GM19468 (cell line): ENCODE measurements at regions not wholly inside any gene's neighbourhood (a gene's known extent, or its start where the extent isn't known, plus 50 kb on each side); places are given as distances from the start of the nearest gene placed in this dataset.

Source experiments
- ATAC-seq: cut with Tn5 transposase; IDR thresholded peaks from one replicate; pipeline ENCODE4 v1.9.1; 2021; ENCODE audit warnings: mild to moderate bottlenecking, moderate library complexity, moderate number of reproducible peaks; ENCODE audit not compliant: unreplicated experiment; ENCODE audit errors: extremely low read depth

DNA sequence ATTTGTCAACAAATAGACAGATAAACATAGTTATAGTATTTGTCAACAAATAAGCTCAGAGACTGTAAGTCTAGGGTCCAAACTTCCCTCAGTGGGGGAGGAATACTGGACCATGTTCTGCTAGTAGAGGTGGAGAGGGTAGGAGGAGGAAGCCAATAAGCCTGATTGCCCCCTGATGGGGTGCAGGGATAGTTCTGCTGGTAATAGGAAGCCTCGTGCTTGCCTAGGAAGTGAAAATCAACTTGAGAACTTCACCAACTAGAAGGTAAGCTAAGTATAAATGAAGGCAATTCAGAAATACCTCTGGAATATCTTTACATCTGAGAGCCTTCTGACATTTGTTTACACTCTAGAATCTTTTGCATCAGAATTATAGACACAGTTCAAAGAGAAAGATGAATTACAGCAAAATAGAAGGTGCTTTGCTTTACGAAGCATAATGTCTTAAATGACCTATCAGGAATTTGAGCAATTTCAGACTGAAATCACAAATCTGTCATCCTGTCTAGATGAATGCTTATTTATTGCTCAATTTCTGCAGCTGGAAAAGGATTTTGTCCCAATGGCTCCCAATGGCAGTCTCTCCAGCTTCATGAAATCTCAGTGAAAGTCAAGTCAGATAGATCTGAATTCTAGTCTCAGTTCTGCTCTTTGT lies 225.6 kb upstream of the TBC1D5 start:
- ATAC-seq, result no peak

DNA sequence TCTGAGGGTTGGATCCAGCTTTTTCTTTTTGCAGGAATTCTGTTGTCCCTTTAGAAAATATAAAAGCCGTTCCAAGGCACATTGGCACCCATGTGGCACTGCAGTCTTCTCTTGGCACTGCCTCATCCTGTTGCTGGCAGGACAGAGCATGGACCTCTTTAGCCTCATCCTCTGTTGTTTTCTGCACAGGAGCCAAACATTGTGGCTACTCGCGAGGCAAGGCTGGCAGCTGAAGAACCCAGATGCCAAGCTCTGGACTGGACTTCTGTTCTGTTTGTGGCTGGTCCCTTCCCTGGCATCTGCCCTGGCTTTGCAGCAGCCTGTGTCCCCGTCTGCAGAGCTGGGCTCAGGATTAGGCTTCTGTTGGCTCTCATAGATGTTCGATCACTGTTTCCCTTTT lies 224.7 kb upstream of the TBC1D5 start:
- ATAC-seq, result no peak

DNA sequence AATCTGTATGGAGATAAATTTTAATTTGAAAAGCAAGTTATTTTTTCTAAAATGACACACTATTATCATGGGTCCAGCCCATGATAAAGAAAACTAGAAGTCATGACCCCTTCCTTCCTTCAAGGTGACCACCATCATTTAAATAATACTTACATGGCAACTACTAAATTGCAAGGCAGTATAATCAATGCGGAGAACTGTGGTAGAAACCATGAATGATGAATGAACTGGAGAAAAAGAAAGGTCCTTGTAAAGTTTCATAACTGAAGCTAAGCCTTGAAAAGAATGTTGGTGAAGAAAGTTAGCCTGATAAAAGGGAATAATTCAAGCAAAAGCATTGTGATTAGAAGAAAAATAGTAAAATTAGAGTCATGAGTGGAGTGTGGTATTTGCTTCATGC lies 222.9 kb upstream of the TBC1D5 start:
- no peak for ATAC-seq

DNA sequence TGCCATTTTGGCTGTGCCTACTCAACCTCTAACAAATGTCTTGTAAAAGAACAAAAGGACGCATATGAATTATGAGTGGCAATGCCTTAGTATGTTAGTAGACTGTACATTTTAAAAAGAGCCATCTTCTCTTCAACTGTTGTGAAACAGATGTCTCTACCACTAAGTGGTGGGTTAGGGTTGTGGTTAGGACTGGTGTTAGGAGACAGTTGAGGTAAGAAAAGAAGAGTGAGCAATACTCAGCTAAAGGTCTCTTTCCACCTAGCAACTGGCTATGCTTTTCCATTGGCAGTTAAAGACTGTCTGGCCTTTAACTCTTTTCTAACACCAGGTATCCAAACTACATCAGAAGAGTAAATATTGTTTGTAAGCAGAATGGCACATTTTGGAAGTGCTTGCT lies 221.7 kb upstream of the TBC1D5 start:
- no peak for ATAC-seq

DNA sequence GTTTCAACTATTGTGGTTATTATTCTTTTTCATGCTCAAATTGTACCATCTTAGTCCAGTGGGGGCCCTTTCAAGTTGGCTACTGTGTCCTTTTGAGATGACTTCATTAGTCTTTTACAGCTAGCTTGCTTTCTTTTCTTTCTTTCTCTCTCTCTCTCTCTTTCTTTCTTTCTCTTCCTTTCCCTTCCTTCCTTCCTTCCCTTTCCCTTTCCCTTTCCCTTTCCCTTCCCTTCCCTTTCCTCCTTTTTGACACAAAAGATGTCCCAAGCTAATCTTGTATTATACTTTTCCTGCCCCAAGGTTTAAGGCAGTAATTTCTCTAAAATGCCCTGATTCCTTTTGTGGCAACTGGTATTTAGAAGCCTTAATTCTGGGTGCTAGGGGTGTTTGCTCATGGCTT lies 213.0 kb upstream of the TBC1D5 start:
- no peak for ATAC-seq

DNA sequence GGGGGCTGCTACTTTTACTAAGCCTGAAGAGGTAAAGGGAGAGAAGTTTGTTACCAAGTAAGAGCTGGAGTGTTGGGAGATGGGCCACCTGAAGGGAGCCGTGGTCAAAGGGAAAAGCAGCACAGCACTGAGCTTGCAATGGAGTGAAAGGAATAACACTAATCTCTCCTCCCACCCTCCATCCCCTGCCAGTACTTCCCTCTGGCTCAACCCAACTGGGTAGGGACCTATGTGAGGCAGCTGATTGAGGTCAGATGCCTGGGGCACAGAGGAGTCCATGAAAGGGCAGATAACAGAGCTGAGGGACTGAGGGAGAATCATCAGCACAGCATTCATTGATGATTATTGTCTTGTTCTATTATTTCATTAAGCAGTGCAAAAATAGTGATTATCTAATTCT lies 212.4 kb upstream of the TBC1D5 start:
- ATAC-seq, result no peak

DNA sequence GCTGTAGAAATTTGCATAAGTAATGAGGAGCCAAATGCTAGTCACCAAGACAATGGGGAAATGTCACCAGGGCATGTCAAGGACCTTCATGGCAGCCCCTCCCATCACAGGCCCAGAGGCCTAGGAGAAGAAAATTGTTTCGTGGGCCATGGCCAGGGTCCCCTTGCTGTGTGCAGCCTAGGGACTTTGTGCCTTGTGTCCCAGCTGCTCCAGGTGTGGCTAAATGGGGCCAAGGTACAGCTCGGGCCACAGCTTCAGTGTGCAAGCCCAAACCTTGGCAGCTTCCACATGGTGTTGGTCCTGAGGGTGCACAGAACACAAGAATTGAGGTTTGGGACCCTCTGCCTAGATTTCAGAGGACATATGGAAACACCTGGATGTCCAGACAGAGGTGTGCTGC lies 208.8 kb upstream of the TBC1D5 start:
- no peak for ATAC-seq

DNA sequence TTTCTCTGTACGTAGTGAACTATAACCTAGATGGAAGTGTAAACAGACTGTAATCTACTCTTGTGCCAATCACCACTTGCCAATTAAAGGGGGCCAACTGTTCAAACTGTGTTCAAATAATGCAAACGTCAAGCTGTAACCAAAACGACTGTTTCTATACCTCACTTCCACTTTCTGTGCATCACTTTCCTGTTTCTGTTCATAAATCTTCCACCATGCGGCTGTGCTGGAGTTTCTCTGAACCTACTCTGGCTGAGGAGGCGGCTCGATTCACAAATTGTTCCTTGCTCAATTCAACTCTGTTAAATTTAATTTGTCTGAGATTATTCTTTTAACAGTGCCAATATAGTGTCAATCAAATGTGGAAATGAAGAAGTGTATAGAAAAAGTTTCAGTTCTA lies 206.7 kb upstream of the TBC1D5 start:
- ATAC-seq, result no peak

DNA sequence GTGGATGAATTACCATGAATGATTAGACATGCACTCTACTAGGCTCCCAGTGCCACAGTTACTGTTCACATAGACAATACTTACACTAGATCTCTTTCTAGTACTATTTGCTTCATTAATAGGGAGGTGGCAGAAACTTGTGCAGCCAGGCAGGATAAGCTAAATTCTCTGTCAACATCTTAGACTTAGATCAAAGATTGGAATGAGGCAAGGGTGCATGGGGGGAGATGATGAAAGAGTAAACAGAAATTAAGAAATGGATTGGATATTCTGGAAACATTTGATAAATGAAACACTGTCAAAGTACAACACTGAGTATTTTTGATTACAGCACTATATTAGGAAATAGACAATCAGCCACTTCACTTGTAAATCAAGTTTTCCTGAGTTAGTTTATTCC lies 205.4 kb upstream of the TBC1D5 start:
- ATAC-seq, result no peak

DNA sequence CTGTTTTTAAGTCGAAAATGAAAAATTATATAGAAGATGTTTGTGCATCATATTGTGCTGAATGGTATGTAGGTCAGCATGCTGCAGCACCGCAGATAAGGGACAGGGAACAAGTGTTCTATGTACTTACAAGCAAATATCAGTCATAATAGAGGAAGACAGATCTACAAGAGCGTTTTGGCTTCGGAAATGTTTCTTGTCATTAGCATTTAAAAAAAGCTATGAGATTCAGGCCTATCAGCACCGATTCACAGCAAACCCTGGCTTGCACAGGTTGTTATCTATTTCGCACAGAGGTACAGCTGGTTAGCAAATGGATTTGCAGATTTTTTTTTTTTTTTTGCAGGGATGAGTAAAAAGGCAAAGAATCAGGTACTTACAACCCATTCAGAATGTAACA lies 204.2 kb upstream of the TBC1D5 start:
- no peak for ATAC-seq

DNA sequence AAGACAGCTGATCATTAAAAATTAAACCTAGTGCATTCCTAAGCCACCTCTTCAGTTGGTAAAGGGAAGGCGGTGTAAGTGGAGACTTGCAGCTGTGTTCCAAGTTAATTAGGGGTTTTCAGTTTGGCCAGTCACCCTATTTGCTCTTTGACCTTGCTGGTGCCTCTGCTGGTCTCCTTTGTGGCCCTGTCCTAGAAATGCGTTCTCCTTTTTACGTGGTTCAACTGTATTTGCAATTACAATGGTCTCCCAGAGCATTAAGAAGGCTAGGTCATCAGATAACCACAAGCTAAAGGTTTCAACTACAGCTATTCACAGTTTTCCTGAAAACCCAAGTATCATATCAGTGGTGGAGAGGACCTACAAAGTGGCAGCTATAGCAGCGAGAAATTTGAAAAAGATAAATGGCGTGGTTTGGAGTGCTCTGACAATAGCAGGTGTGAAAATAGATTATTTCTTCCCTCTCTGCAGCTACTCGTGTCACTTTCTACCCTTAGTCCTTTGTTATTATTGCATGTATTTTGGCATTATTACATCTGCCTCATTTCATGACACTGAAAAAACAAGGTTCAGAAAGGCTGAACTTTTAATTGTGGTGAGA lies 203.5 kb upstream of the TBC1D5 start:
- no peak for ATAC-seq

DNA sequence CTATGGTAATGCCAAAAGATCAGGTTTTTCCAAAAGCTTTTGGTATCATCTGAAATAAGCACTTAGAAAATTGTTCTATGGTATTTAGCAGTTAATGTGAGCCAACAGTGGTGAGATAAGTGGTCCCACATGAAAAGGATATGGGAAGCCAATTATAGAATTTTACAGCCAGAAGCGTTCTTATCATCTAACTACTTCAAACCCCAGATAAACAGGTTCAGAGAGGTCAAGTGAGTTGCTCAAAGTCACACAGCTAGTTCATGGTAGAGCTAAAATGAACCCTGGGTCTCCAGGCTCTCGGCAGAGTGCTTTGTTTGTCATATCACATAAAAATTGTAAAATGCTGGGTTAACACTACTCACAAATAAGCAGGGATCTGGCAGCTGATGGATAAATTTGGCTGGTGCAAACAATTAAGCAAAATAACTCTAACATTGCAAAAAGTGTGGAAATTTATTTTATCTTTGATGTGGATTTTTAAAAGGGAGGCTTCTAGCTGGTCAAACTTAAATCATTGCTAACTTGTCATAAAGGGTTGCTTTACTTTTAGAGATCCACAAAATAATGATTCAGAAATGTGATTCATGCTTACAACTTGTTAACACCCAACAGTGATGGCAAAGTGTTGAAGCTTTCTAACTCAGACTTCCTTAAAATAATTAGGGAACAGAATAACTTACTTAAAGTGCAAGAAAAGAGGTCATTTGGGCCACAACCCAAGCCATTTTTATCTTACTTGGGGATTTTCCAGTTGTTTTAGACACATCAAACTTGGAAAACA lies 202.8 kb upstream of the TBC1D5 start:
- no peak for ATAC-seq

DNA sequence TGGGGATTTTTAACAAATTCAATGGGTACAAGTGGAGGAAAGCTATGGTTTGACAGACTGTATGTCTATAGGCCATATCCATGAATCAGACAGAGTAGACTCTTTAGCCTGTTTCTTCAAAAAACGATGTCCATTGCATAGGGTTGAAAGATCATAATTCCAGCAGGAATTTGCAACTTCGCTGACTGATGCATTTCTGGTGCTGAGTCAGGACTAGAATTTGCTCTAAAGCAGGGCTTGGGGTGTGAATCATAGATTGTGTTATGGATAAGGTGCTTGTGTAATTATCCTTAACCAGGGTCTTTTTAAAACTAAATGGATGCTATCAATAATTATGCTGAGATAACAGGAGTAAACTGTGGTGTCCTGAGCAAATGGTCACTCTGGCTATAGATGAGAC lies 200.4 kb upstream of the TBC1D5 start:
- ATAC-seq, result no peak

DNA sequence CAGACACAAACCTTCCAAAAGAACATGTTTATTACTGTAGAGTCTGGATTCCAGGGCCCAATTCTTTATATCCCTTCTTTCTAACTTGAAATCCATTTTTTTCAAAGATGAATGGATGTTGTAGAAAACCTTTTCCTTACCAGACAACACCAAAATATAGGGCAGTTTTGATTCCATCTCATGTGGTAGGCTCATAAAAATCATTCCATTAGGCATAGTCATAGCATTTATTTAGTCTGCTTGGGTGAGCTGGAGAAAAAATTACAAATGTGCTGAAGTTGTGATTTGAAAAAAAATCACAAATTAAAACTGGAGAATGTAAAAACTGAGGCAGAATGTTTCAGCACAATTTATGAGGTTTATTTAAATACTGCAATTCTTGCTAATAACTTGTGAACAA lies 199.3 kb upstream of the TBC1D5 start:
- no peak for ATAC-seq

DNA sequence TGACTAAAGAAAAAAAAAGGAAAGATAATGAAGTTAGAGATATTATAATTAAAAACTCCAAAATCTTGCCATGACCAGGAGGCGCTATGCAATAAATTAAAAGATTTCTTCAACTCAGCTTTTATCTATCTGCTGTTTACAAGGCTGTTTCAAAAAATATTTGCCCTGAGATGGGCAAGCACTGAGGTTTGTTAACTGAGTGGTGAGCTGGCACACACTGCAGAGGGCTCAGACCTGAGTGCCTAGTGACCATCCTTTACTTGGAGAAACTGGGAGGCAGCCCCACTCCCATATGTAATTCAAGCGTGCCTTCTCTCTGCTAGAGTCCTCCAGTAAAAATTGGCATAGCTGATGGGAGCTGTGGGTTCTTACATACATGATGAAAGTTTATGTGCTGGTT lies 198.7 kb upstream of the TBC1D5 start:
- no peak for ATAC-seq

DNA sequence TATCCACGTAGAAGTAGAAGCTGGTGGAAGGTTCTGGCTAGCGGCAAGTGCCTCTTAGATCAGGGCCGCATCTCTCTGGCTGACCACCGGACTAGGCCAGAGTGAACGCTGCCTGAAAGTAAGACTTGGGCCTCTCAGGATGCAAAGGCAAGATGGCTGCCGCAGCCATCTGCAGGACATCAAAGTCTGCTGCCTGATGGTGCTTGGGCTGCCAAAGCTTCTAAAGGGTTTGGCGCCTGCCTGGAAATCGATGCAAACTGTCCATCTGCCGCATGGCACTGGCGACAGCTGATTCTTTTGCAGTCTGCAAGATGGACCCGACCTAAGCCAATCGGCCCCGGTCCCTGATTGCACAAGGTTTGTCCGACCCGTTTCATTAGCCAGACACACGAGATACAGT lies 196.7 kb upstream of the TBC1D5 start:
- ATAC-seq, result no peak

DNA sequence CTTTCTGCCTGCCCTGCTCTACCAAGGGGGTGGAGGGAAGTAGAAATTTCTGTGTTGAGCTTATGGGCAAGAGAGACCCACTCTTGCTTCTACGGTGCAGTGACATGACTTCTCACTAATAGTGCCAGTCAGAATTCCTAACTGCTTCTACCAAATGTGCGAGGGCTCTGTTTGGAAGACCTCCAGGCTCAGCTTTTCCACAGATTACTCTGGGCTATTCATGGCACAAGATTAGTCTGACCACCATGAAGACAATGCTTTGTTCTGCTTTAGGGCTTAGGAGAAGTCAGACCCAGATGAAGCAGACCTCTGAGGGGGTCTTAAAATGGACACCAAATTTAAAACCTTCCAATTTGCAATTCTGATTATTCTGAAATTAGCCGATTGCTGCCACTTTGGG lies 195.9 kb upstream of the TBC1D5 start:
- ATAC-seq, result no peak

DNA sequence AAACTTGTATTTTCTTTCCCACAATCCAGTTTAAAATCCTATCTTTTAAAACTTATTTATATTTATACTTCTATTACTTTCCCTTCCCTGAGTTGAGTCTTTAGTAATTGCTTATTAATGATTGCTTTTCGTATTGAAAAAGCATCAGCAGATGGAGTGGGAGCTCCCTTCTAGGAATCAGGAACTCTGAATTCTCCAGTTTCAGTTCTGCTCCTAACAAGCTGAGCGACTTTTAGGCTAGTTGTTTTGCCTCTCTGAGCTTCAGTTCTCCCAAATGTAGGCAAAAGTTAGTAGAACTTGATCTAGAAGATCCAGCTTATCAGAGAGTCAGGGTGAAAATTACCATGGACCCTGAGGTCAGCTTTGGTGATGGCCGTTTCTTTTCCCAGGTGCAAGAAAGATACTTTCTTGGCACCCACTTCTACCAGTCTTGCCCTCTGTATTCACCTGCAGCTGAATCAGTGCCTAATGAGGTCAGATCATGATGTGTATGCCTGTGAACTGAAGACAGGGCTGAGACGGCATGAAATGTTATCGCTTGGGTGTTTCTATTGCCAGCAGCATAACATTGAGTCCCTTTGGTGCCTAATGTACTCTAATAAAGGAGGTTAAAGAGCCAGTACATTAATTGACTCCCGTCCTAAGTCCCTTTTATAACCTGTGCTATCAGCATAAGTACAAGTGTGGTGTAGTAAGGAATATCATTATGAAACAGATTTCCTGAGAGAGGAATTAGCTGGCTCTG lies 194.5 kb upstream of the TBC1D5 start:
- no peak for ATAC-seq

DNA sequence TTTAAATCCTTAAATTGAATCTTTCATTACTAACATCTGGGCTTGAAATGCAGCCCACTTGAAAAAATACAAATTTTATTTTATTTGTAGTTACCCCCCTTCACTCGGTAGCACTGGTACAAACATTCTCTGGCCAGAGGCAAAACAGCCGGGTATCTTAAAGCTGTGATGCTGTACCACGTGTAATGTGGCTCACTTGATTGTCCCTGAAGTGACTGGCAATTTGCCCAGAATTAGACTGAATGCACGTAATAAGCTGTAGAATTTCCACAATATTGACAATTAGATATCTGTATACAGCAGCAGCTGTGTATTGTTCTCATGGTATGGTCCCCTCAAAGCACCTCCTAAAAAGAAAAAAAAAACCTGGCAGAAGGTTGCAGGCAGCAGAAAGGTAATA lies 192.8 kb upstream of the TBC1D5 start:
- no peak for ATAC-seq

DNA sequence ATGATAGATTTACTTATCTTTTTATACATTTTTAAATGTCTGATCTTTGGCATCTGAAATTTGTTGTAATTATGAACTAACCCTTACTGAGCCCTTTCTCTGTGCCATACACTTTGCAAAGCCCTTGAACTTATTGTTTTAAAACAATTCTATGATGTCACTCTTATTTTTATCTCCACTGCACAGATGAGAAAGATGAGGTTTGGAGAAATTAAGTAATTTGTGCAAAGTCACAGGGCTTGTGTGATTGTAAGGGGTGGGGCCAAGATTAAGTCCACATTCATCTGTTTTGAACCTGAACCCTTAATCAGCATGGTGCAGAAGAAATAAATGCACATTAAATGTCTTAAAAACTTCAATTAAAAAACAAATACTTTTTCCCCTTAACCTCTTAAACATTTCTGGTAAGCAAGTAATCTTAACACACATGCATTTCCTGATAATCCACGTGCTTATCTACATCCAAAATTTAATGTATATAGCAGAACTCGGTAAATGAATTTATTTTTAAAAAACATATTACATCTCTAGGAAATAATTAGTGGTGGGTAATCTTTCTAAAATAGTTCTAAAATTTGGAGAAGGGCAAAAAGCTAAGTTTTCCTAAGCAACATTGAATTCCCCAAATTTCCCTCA lies 189.8 kb upstream of the TBC1D5 start:
- no peak for ATAC-seq

DNA sequence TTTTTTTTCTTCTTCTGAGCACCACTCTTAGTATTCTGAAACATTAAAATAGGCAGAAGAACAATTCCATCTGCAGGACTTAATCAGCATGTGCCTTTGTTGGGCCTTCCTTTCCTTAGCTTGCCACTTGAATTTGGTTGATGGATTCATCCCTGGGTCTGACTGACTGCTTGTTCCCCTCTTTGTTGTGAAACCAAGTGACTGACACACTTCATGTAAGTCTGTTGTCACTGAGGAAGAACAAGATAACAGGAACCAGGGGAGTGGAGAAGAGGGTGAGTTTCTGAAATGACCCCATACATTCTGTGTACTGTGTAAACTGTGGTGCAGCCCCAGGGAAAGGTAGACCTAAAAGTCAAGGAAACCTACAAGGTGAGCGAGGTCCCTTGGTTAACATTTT lies 188.7 kb upstream of the TBC1D5 start:
- ATAC-seq, result no peak
